Glutamatergic neuron (in vitro differentiated cells): ENCODE measurements at regions not wholly inside any gene's neighbourhood (a gene's known extent, or its start where the extent isn't known, plus 50 kb on each side); places are given as distances from the start of the nearest gene placed in this dataset.

Experiments used
- DNase-seq: peaks from one replicate; pipeline ENCODE4 v3.0.0; 2022
- H3K27ac Mint-ChIP-seq: one replicate; pipeline ENCODE4 v1.8.0; 2020; ENCODE audit warnings: mild to moderate bottlenecking, mixed read lengths, inconsistent platforms; ENCODE audit not compliant: unreplicated experiment
- H3K27me3 Mint-ChIP-seq: one replicate; pipeline ENCODE4 v1.8.0; 2020; ENCODE audit warnings: mild to moderate bottlenecking, moderate library complexity, mixed read lengths, inconsistent platforms; ENCODE audit not compliant: unreplicated experiment
- H3K36me3 Mint-ChIP-seq: one replicate; pipeline ENCODE4 v1.8.0; 2020; ENCODE audit warnings: mild to moderate bottlenecking, mixed read lengths, inconsistent platforms; ENCODE audit not compliant: unreplicated experiment
- H3K4me1 Mint-ChIP-seq: one replicate; pipeline ENCODE4 v1.8.0; 2020; ENCODE audit warnings: mild to moderate bottlenecking, low read depth, mixed read lengths, inconsistent platforms; ENCODE audit not compliant: unreplicated experiment
- H3K4me3 Mint-ChIP-seq: one replicate; pipeline ENCODE4 v1.8.0; 2020; ENCODE audit warnings: mild to moderate bottlenecking, mixed read lengths, inconsistent platforms; ENCODE audit not compliant: unreplicated experiment
- H3K9me3 Mint-ChIP-seq: one replicate; pipeline ENCODE4 v1.8.0; 2020; ENCODE audit warnings: mild to moderate bottlenecking, moderate library complexity, mixed read lengths, inconsistent platforms; ENCODE audit not compliant: unreplicated experiment
- TF ChIP-seq, protein P1 (sequence below): fragments of 200-600 bp; sonication (generic); IDR thresholded peaks from one replicate; pipeline ENCODE4 v1.5.0; 2021; ENCODE audit not compliant: partially characterized antibody, unreplicated experiment

GRCh38 chr13:109650861-109651260, 135.5 kb downstream of the IRS2 start:
- Mint-ChIP-seq H3K4me3 (no peak overlapping the region), H3K27ac (no peak overlapping the region), H3K4me1 (peaks cover 2% of the 10 kb centered on the region), H3K9me3 (no peaks in the 10 kb centered on the region), H3K36me3 (no peaks in the 10 kb centered on the region), H3K27me3 (no peaks in the 10 kb centered on the region)
- TF ChIP-seq, protein P1, sequence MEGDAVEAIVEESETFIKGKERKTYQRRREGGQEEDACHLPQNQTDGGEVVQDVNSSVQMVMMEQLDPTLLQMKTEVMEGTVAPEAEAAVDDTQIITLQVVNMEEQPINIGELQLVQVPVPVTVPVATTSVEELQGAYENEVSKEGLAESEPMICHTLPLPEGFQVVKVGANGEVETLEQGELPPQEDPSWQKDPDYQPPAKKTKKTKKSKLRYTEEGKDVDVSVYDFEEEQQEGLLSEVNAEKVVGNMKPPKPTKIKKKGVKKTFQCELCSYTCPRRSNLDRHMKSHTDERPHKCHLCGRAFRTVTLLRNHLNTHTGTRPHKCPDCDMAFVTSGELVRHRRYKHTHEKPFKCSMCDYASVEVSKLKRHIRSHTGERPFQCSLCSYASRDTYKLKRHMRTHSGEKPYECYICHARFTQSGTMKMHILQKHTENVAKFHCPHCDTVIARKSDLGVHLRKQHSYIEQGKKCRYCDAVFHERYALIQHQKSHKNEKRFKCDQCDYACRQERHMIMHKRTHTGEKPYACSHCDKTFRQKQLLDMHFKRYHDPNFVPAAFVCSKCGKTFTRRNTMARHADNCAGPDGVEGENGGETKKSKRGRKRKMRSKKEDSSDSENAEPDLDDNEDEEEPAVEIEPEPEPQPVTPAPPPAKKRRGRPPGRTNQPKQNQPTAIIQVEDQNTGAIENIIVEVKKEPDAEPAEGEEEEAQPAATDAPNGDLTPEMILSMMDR = no peak
- DNase-seq = no peak

DNA sequence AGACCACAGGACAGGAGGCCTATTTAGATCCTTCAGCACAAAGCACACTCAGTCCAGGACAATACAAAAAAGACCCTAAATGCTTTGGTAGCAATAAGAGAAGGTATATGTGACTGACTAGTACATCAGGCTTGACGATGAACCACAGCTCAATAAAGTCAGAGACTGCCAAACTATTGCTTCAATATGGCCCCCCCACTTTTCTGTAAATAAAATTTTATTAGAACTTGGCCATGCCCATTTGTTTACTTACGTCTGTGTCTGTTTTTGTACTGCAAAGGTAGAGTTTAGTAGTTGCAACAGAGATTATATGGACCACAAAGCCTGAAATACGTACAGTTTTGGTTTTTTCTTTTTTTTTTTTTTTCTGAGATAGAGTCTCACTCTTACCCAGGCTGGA, 136.7 kb downstream of the IRS2 start:
- TF ChIP-seq, protein P1 = no peak
- no peaks in the 10 kb centered on the region for H3K9me3 Mint-ChIP-seq
- no peaks in the 10 kb centered on the region for H3K36me3 Mint-ChIP-seq
- no peaks in the 10 kb centered on the region for H3K4me1 Mint-ChIP-seq
- H3K4me3 Mint-ChIP-seq = no peak overlapping the region
- no peaks in the 10 kb centered on the region for H3K27me3 Mint-ChIP-seq
- H3K27ac Mint-ChIP-seq = no peak overlapping the region
- DNase-seq = no peak

GRCh38 chr13:109647699-109648098, 138.7 kb downstream of the IRS2 start:
- H3K27me3 Mint-ChIP-seq = no peaks in the 10 kb centered on the region
- TF ChIP-seq, protein P1 = no peak

GRCh38 chr13:109647053-109647452, 139.3 kb downstream of the IRS2 start:
- H3K27me3 Mint-ChIP-seq = no peaks in the 10 kb centered on the region
- H3K27ac Mint-ChIP-seq = no peak overlapping the region
- peaks cover 4% of the 10 kb centered on the region for H3K36me3 Mint-ChIP-seq
- DNase-seq = no peak
- H3K9me3 Mint-ChIP-seq = peaks cover 3% of the 10 kb centered on the region
- H3K4me3 Mint-ChIP-seq = no peak overlapping the region
- TF ChIP-seq, protein P1 = no peak
- H3K4me1 Mint-ChIP-seq = peaks cover 6% of the 10 kb centered on the region

More at GRCh38 chr13:109647699-109648098, 138.7 kb downstream of the IRS2 start:
- Mint-ChIP-seq H3K9me3 (peaks cover 3% of the 10 kb centered on the region), H3K4me3 (no peak overlapping the region), H3K36me3 (peaks cover 4% of the 10 kb centered on the region), H3K27ac (no peak overlapping the region), H3K4me1 (peaks cover 2% of the 10 kb centered on the region)
- no peak for DNase-seq

- Mint-ChIP-seq H3K4me1 (peaks cover 9% of the 10 kb centered on the region), H3K27ac (no peak overlapping the region), H3K27me3 (no peaks in the 10 kb centered on the region), H3K4me3 (no peak overlapping the region), H3K36me3 (peaks cover 5% of the 10 kb centered on the region), H3K9me3 (peaks cover 5% of the 10 kb centered on the region)
- DNase-seq = no peak
- TF ChIP-seq, protein P1 = no peak
Measured at GRCh38 chr13:109646423-109646822, 140.0 kb downstream of the IRS2 start.
